CD4-positive, alpha-beta T cell (primary cell): ENCODE measurements at regions not wholly inside any gene's neighbourhood (a gene's known extent, or its start where the extent isn't known, plus 50 kb on each side); places are given as distances from the start of the nearest gene placed in this dataset.

ENCODE experiments used
- ATAC-seq: fragments of 200-7000 bp; cut with Tn5 transposase; one replicate; pipeline ENCODE4 v1.10.0; 2022; ENCODE audit warnings: mild to moderate bottlenecking; ENCODE audit not compliant: poor library complexity
- CTCF ChIA-PET: fragments of 350-600 bp; sonication (Branson Sonifier 250); formaldehyde crosslinking; loops from one replicate; lab custom pipeline; 2021; ENCODE audit warnings: antibody characterized with exemption, inconsistent platforms; lab: Charles Lee
- POLR2A ChIA-PET: fragments of 350-600 bp; sonication (Branson Sonifier 250); formaldehyde crosslinking; loops from one replicate; lab custom pipeline; 2021; ENCODE audit warnings: antibody characterized with exemption, inconsistent platforms; lab: Charles Lee
- DNase-seq, 14 experiments: peaks; one replicate each; pipeline ENCODE4 v3.0.0-alpha.2; 2013 to 2020; ENCODE audit warnings: mixed read lengths in 2 of 14
- H3K27ac ChIP-seq, 2 donors: one replicate each; pipeline versions ENCODE4 v1.5.1 to v1.7.0; 2013; ENCODE audit warnings: low read length in 2 of 2, low read depth in 1 of 2, mild to moderate bottlenecking in 1 of 2
- H3K27me3 ChIP-seq, 2 experiments: 1 replicate in 1 of 2; 2 replicates in 1 of 2; pipeline versions ENCODE4 v1.6.1 to v1.7.0; 2013; ENCODE audit warnings: low read length in 2 of 2, control low read depth in 1 of 2, mild to moderate bottlenecking in 1 of 2, moderate library complexity in 1 of 2; ENCODE audit not compliant: insufficient read depth in 2 of 2, control insufficient read depth in 1 of 2
- H3K36me3 ChIP-seq: one replicate; pipeline ENCODE4 v1.6.1; 2013; ENCODE audit warnings: low read length, control low read depth; ENCODE audit not compliant: insufficient read depth
- H3K4me1 ChIP-seq: one replicate; pipeline ENCODE4 v1.6.1; 2013; ENCODE audit warnings: low read length, control low read depth; ENCODE audit not compliant: insufficient read depth
- H3K4me3 ChIP-seq: one replicate; pipeline ENCODE4 v1.5.1; 2013; ENCODE audit warnings: mild to moderate bottlenecking, low read length, moderate library complexity
- H3K9me3 ChIP-seq, 2 experiments: 1 replicate in 1 of 2; 2 replicates in 1 of 2; pipeline versions ENCODE4 v1.6.1 to v1.7.0; 2013; ENCODE audit warnings: low read length in 2 of 2, mild to moderate bottlenecking in 2 of 2, control low read depth in 1 of 2, moderate library complexity in 1 of 2; ENCODE audit not compliant: control insufficient read depth in 1 of 2, insufficient read depth in 1 of 2
- H3K27ac Mint-ChIP-seq: one replicate; pipeline ENCODE4 v1.8.0; 2020; ENCODE audit warnings: mixed read lengths
- H3K27me3 Mint-ChIP-seq: one replicate; pipeline ENCODE4 v1.8.0; 2021; ENCODE audit warnings: mixed read lengths
- H3K36me3 Mint-ChIP-seq: one replicate; pipeline ENCODE4 v1.8.0; 2021; ENCODE audit warnings: low read depth, mixed read lengths
- H3K4me1 Mint-ChIP-seq: one replicate; pipeline ENCODE4 v1.8.0; 2021; ENCODE audit warnings: low read depth, mixed read lengths
- H3K4me3 Mint-ChIP-seq: one replicate; pipeline ENCODE4 v1.8.0; 2020; ENCODE audit warnings: mild to moderate bottlenecking, mixed read lengths
- H3K9me3 Mint-ChIP-seq: one replicate; pipeline ENCODE4 v1.8.0; 2020; ENCODE audit warnings: mixed read lengths
- CTCF ChIP-seq: fragments of 200-600 bp; IDR thresholded peaks from one replicate; pipeline ENCODE4 v1.8.0; 2022; ENCODE audit warnings: antibody characterized with exemption, mild to moderate bottlenecking
- intact Hi-C, 2 experiments: fragments of 100-400 bp; cut with DNase I in 1 of 2; cut with micrococcal nuclease in 1 of 2; formaldehyde crosslinking; loops; one replicate each; pipeline versions ENCODE4 v1.15.1 to v1.9.0; 2023 to 2025; cut with DNase I, micrococcal nuclease

GRCh38 chr11:33953289-33953688 lies 61.4 kb upstream of the LMO2 start:
- H3K4me1 Mint-ChIP-seq, result no peaks in the 10 kb centered on the region
- ChIA-PET CTCF (interaction anchor here (0.6 kb wide), 1 partner anchor 13 kb away, joined by 3 read pairs; no protein-coding TSS in a partner anchor), POLR2A (no interaction called here)
- peaks cover 18% of the 10 kb centered on the region for H3K27me3 Mint-ChIP-seq
- Histone ChIP-seq H3K4me3 (no peak overlapping the region), H3K36me3 (no peaks in the 10 kb centered on the region), H3K9me3 (no peaks in the 10 kb centered on the region), H3K4me1 (no peaks in the 10 kb centered on the region), H3K27me3 (no peaks in the 10 kb centered on the region), H3K27ac (no peak overlapping the region)
- H3K9me3 Mint-ChIP-seq, result no peaks in the 10 kb centered on the region
- H3K36me3 Mint-ChIP-seq, result no peaks in the 10 kb centered on the region
- TF ChIP-seq CTCF, result no peak
- ATAC-seq (no peak), DNase-seq (no peak)
- H3K4me3 Mint-ChIP-seq, result no peak overlapping the region
- intact Hi-C loops, result no loop called here
- H3K27ac Mint-ChIP-seq, result no peak overlapping the region

GRCh38 chr11:33952805-33953204 lies 60.9 kb upstream of the LMO2 start:
- ChIA-PET POLR2A (no interaction called here), CTCF (no interaction called here)
- Histone ChIP-seq H3K4me1 (no peaks in the 10 kb centered on the region), H3K36me3 (no peaks in the 10 kb centered on the region), H3K9me3 (no peaks in the 10 kb centered on the region), H3K27ac (no peak overlapping the region), H3K4me3 (no peak overlapping the region), H3K27me3 (no peaks in the 10 kb centered on the region)
- intact Hi-C loops, result no loop called here
- Mint-ChIP-seq H3K27me3 (peaks cover 18% of the 10 kb centered on the region), H3K36me3 (no peaks in the 10 kb centered on the region), H3K27ac (no peak overlapping the region), H3K4me1 (no peaks in the 10 kb centered on the region), H3K4me3 (no peak overlapping the region), H3K9me3 (no peaks in the 10 kb centered on the region)
- TF ChIP-seq CTCF, result no peak
- ATAC-seq (no peak), DNase-seq (no peak)

- peaks cover 8% of the 10 kb centered on the region for H3K27me3 Mint-ChIP-seq
- Histone ChIP-seq H3K36me3 (no peaks in the 10 kb centered on the region), H3K4me1 (no peaks in the 10 kb centered on the region), H3K4me3 (no peak overlapping the region), H3K9me3 (no peaks in the 10 kb centered on the region), H3K27me3 (no peaks in the 10 kb centered on the region), H3K27ac (no peak overlapping the region)
- H3K36me3 Mint-ChIP-seq, result no peaks in the 10 kb centered on the region
- DNase-seq, result no peak
- intact Hi-C loops, result no loop called here
- H3K9me3 Mint-ChIP-seq, result no peaks in the 10 kb centered on the region
- ChIA-PET POLR2A (no interaction called here), CTCF (no interaction called here)
- no peaks in the 10 kb centered on the region for H3K4me1 Mint-ChIP-seq
- no peak overlapping the region for H3K27ac Mint-ChIP-seq
- no peak for TF ChIP-seq CTCF
- H3K4me3 Mint-ChIP-seq, result no peak overlapping the region
- no peak for ATAC-seq
These were observed 57.5 kb upstream of the LMO2 start for GRCh38 chr11:33949252-33949913.
